ENCODE measurements at regions not wholly inside any gene's neighbourhood (a gene's known extent, or its start where the extent isn't known, plus 50 kb on each side); places are given as distances from the start of the nearest gene placed in this dataset.

- no peak overlapping the region for H2AFZ ChIP-seq (ENCODE audit: low read depth, low read length)
- H3K4me1 ChIP-seq (replicated peaks in 1 of 2; ENCODE audit: control insufficient read depth in 2 of 2, insufficient read depth in 2 of 2, low read length in 2 of 2) = no peaks in the 10 kb centered on the region
- WGBS (ENCODE audit: insufficient coverage, low coverage, missing lambda C conversion rate) = 0% methylated on average over 5 of the region's 9 CpGs
- no peak overlapping the region for H3K4me2 ChIP-seq (ENCODE audit: insufficient read depth, low read length)
- no peak overlapping the region for H3K9ac ChIP-seq (ENCODE audit: insufficient read depth in 1 of 2, low read depth in 2 of 2, low read length in 2 of 2)
- H3K27me3 ChIP-seq (ENCODE audit: control insufficient read depth in 2 of 2, insufficient read depth in 2 of 2, low read length in 2 of 2) = no peaks in the 10 kb centered on the region; a peak in 1 of 5 replicates
- no peaks in the 10 kb centered on the region; the same call in 1 of the 2 replicates for H4K20me1 ChIP-seq (replicated peaks; ENCODE audit: control insufficient read depth, insufficient read depth, low read length)
- no peak overlapping the region for H3K27ac ChIP-seq (ENCODE audit: extremely low read depth, low read depth, low read length)
- ChIA-PET POLR2A (no interaction called here), CTCF (ENCODE audit: low intra/inter-chr PET ratio) (no interaction called here)
- FAIRE-seq (no peak), DNase-seq (ENCODE audit: extremely low read depth in 1 of 4, low spot score in 3 of 4) (no peak), ATAC-seq (no peak)
- no peaks in the 10 kb centered on the region for H3K9me1 ChIP-seq (ENCODE audit: control insufficient read depth, insufficient read depth, low read length)
- in situ Hi-C loops (cut with MboI) = no loop called here
- intact Hi-C loops (cut with micrococcal nuclease) = no loop called here
- TF ChIP-seq SPI1 (IDR thresholded peaks at IDR 0.05; ENCODE audit: borderline replicate concordance, low read depth, low read length) = no peak
- TF ChIP-seq TRIM28 (IDR thresholded peaks at IDR 0.05) = no peak
- TF ChIP-seq HNRNPUL1 (IDR thresholded peaks at IDR 0.05; ENCODE audit: low read length) = no peak
- TF ChIP-seq ZNF551 (CRISPR knock-in tag; IDR thresholded peaks at IDR 0.05) = no peak
- no peak for TF ChIP-seq STAT5A (IDR thresholded peaks at IDR 0.05; ENCODE audit: borderline replicate concordance, low read length)
- TF ChIP-seq ZSCAN32 (CRISPR knock-in tag; IDR thresholded peaks at IDR 0.05) = no peak
- TF ChIP-seq HDAC6 (IDR thresholded peaks at IDR 0.05; ENCODE audit: low read depth, low read length) = no peak
- TF ChIP-seq ZFP1 (CRISPR knock-in tag; IDR thresholded peaks at IDR 0.05) = no peak
- no peak for TF ChIP-seq CREBBP (IDR thresholded peaks at IDR 0.05; ENCODE audit: low read depth, low read length)
- no peak for TF ChIP-seq HOMEZ (CRISPR knock-in tag; IDR thresholded peaks at IDR 0.05)
- no peak for TF ChIP-seq CBX1 (IDR thresholded peaks at IDR 0.05; ENCODE audit: low read depth)
- TF ChIP-seq ZFP36 (IDR thresholded peaks at IDR 0.05; ENCODE audit: low read depth, low read length, partially characterized antibody) = no peak
- TF ChIP-seq THRA (IDR thresholded peaks at IDR 0.05) = no peak
- no peak for TF ChIP-seq MEIS2 (IDR thresholded peaks at IDR 0.05; ENCODE audit: partially characterized antibody)
- TF ChIP-seq HIVEP1 (CRISPR knock-in tag; IDR thresholded peaks at IDR 0.05) = no peak
- no peak for TF ChIP-seq ZBTB17 (CRISPR knock-in tag; IDR thresholded peaks at IDR 0.05)
- no peak for TF ChIP-seq NR3C1 (CRISPR knock-in tag; IDR thresholded peaks at IDR 0.05)
- no peak for TF ChIP-seq MTA1 (IDR thresholded peaks at IDR 0.05; ENCODE audit: borderline replicate concordance)
- no peak for TF ChIP-seq SNRNP70 (optimal IDR thresholded peaks at IDR 0.05; ENCODE audit: low read depth, low read length)
- no TSS peak for BruUV-seq (replicated peaks)
- no peak overlapping the region for H3K4me3 ChIP-seq
- H3K79me2 ChIP-seq (ENCODE audit: control insufficient read depth, insufficient read depth, low read length) = no peaks in the 10 kb centered on the region
- H3K9me3 ChIP-seq (replicated peaks; ENCODE audit: control insufficient read depth, insufficient read depth, low read depth, low read length) = no peaks in the 10 kb centered on the region
- H3K36me3 ChIP-seq (ENCODE audit: control insufficient read depth, insufficient read depth, low read length) = no peaks in the 10 kb centered on the region
Measured at GRCh38 chr14:95765051-95765450, 51.1 kb upstream of the TCL1A start.

Measured in K562 (cell line).